ENCODE measurements at regions not wholly inside any gene's neighbourhood (a gene's known extent, or its start where the extent isn't known, plus 50 kb on each side); places are given as distances from the start of the nearest gene placed in this dataset.
"Not testable (repeated sequence)": the region's sequence is repeated elsewhere in the genome, so short reads cannot be mapped to it uniquely, and the experiment has no call there.

GRCh38 chr17:70388326-70388725 lies 219.0 kb downstream of the KCNJ2 start:
- no peak for DNase-seq (ENCODE audit: low read depth)
- H3K4me3 ChIP-seq (ENCODE audit: low read depth, low read length), result no peak overlapping the region
- no peak for TF ChIP-seq CTCF (IDR thresholded peaks at IDR 0.05; ENCODE audit: control insufficient read depth, extremely low read depth, insufficient read depth)

- not testable (repeated sequence) for DNase-seq (ENCODE audit: low read depth); H3K4me3 ChIP-seq (ENCODE audit: low read depth, low read length)
These were observed 220.0 kb downstream of the KCNJ2 start for GRCh38 chr17:70389232-70389757.

- TF ChIP-seq CTCF (IDR thresholded peaks at IDR 0.05; ENCODE audit: control insufficient read depth, extremely low read depth, insufficient read depth), result no peak
- DNase-seq (ENCODE audit: low read depth), result no peak
These were observed 220.7 kb downstream of the KCNJ2 start for GRCh38 chr17:70390049-70390448.

GRCh38 chr17:70394473-70395232 lies 225.3 kb downstream of the KCNJ2 start:
- no peak overlapping the region for H3K4me3 ChIP-seq (ENCODE audit: low read depth, low read length)
- no peak for DNase-seq (ENCODE audit: low read depth)
- TF ChIP-seq CTCF (IDR thresholded peaks at IDR 0.05; ENCODE audit: control insufficient read depth, extremely low read depth, insufficient read depth), result no peak

More at GRCh38 chr17:70390049-70390448, 220.7 kb downstream of the KCNJ2 start:
- H3K4me3 ChIP-seq (ENCODE audit: low read depth, low read length), result no peak overlapping the region

GRCh38 chr17:70405492-70406220 lies 236.3 kb downstream of the KCNJ2 start:
- DNase-seq (ENCODE audit: low read depth), result no peak
- TF ChIP-seq CTCF (IDR thresholded peaks at IDR 0.05; ENCODE audit: control insufficient read depth, extremely low read depth, insufficient read depth), result no peak
- no peak overlapping the region for H3K4me3 ChIP-seq (ENCODE audit: low read depth, low read length)

GRCh38 chr17:70407506-70407905 lies 238.2 kb downstream of the KCNJ2 start:
- no peak for TF ChIP-seq CTCF (IDR thresholded peaks at IDR 0.05; ENCODE audit: control insufficient read depth, extremely low read depth, insufficient read depth)
- H3K4me3 ChIP-seq (ENCODE audit: low read depth, low read length), result no peak overlapping the region
- no peak for DNase-seq (ENCODE audit: low read depth)

- H3K4me3 ChIP-seq (ENCODE audit: low read depth, low read length), result no peak overlapping the region
- no peak for TF ChIP-seq CTCF (IDR thresholded peaks at IDR 0.05; ENCODE audit: control insufficient read depth, extremely low read depth, insufficient read depth)
- no peak for DNase-seq (ENCODE audit: low read depth)
These were observed 239.4 kb downstream of the KCNJ2 start for GRCh38 chr17:70408768-70409167.

Data from LNCaP clone FGC (cell line).